SKM-1 (cell line): ENCODE measurements at regions not wholly inside any gene's neighbourhood (a gene's known extent, or its start where the extent isn't known, plus 50 kb on each side); places are given as distances from the start of the nearest gene placed in this dataset.
"Not testable (repeated sequence)": the region's sequence is repeated elsewhere in the genome, so short reads cannot be mapped to it uniquely, and the experiment has no call there.

ENCODE experiments used
- DNase-seq: peaks from one replicate; lab custom pipeline; 2025; ENCODE audit not compliant: unreplicated experiment; lab: John Stamatoyannopoulos, UW

- DNase-seq = no peak
Observed at GRCh38 chrX:117510453-117510852, 606.2 kb downstream of the KLHL13 start.

DNA sequence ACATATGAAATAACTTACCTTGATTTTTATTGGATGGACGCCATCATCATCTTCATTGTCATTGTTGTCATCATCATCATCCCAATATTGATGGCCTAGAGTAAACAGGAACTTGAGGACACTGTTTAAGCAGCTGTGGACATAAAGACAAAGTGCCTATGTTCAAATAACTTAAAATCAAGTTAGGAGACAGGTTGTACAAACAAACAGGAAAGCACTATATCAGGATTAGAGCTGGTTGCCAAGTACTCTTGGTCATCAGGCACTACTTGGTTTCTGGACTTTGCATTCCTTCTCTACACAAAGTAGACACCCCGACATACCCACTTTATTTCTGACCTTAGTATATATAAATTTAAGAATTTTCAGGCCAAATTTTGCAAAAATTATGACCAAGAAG is 608.6 kb downstream of the KLHL13 start:
- no peak for DNase-seq

GRCh38 chrX:117487421-117487820 is 629.2 kb downstream of the KLHL13 start:
- no peak for DNase-seq

GRCh38 chrX:117483950-117484349 is 632.7 kb downstream of the KLHL13 start:
- no peak for DNase-seq

DNA sequence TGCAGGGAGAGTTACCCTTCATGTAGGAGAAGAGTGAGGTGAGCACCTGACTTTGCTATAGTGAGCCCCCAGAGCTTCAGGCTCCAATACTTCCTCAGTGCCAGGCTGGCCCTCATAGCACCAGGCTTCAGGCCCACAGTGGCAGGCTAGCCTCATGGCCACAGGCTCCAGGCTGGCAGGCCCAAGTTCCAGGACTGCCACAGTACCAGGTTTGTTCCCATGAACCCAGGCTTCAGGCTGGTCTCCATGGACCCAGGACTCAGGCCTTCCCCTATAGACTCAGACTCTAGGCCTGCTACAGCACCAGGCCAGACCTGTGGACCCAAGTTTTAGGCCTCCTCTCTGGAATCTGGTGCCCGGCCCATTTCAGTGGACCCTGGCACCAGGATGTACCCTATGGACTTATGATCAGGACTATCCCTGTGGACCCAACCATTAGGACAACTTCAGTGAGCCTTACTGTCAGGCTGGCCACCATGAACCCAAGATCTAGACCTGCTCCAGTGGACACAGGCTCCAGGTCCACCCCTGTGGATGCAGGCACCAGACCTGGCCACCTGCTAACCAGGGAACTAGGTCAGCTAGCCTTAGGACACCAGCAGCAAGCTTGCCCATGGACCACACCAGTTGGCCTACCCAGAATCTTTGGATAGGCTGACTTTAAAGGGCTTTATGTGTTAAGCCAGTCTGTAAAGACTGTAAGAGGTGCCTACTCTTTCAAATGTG is 658.2 kb downstream of the KLHL13 start:
- DNase-seq = no peak

DNA sequence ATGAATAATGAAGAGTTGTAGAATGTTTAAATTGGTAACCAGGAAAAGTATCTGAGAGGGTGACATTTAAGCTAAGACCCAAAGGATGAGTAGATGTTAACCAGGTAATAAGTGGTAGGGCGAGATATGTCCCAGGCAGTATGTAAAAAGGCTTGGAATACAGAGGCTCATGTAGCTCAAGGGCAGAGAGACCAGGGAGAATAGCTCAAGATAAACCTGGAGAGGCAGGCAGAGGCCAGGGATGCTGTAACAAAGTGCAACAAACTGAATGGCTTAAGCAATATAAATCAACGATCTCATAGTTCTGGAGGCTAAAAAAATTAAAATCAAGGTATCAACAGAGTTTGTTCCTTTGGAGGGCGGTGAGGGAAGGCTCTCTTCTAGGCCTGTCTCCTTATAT is 660.8 kb downstream of the KLHL13 start:
- DNase-seq = no peak

DNA sequence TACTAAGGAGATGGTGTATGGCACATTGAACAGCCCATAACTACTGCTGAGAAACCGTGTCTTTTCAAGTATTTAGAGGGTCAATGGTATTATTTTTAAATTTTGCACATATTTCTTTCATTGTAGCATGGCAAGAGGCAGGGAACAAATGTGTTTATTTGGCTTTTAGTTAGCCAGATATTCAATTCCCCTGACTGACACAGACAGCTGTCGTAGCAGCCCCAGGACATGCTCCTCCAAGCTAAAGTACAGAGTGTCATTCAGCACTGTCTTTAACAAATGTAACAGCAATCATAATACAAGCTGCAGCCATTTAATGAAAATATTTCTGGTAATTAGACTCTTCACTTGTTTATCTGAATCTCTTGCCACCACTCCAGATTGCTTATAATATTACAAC is 687.1 kb downstream of the KLHL13 start:
- DNase-seq = no peak

DNA sequence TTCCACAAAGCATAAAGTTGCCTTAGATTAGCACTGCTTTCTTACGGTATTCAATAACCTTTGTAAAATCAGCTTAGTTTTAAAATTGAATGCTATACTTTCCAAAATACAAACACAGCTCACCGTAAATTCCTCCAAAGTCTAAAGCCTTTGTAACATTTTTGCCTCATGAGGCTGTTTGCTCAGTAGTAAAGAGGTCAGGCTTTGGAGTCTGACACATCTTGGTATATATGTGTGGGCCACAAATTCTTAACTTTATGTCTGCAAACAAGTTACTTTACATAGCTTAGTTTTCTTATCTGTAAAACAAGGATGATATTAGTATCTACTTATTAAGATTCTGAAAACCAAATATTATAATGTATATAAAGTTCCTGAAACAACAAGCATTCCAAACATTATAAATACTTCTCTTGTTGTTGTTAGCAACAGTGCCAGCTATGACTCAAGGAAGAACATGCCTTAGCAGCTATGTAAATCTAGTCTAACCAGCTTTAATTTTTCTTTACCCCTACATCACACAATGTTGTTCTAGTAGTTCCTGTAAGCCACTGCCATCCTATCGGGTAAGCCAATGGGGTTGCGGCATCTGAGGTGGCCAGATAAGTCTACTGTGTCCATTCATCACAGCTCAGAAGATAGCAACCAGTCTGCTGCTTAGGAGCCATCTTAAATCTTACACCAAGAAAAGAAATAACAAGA is 709.0 kb downstream of the KLHL13 start:
- DNase-seq = no peak

- DNase-seq = no peak
Observed at GRCh38 chrX:117400839-117401238, 715.8 kb downstream of the KLHL13 start.

DNA sequence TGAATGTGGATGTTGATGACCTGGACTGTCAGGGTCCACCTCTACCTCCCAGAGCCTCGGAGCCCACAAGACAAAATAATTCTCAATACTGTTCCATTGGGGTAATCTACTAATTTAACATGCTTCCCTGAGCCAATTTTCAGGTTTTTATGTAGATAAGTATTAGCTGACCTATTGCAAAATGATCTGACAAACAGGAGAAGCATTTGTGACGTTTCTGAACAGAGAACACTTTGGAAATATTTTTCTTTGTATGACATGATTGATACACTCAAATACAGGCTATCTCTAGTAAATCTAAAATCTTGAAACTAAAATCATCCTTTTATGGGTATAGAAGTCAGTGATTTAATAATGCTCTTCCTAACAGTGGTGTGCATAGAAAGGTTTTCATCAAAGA is 716.6 kb downstream of the KLHL13 start:
- DNase-seq = no peak

DNA sequence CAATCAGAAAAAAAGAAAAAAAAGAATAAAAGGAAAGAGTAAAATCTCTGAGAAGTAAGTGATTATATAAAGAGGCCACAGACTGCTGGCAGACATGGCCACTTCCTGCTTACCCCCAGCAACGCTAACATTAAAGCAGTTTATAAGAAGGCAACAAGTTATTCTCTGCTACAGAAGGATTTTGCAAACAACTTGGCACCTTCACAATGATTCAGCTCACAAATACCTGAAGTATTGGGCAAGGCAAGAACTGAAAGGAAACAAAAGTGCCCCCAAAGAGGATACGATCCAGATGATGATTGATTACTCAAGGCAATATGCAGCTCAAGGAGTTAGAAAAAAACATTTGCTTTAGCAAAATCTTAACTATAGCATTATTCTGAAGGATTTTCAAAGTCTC is 718.8 kb downstream of the KLHL13 start:
- no peak for DNase-seq

GRCh38 chrX:117394506-117395070 is 722.0 kb downstream of the KLHL13 start:
- DNase-seq = not testable (repeated sequence)

DNA sequence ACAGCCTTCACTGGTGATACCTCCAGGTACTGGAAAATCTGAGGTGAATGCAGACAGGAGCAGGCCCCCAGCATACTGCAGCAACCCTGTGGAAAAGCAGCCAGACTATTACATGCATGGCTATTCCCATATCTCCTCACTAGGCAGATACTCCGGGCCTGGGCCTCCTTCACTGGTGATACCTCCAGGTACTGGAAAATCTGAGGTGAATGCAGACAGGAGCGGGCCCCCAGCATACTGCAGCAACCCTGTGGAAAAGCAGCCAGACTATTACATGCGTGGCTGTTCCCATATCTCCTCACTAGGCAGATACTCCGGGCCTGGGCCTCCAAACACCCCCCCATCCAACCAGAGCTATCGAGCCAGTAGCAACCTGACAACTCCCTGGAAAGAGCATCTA is 724.2 kb downstream of the KLHL13 start:
- not testable (repeated sequence) for DNase-seq

GRCh38 chrX:117376460-117376859 is 740.1 kb downstream of the KLHL13 start:
- no peak for DNase-seq

GRCh38 chrX:117335209-117335608 is 781.4 kb downstream of the KLHL13 start:
- no peak for DNase-seq

GRCh38 chrX:117327373-117327772 is 789.2 kb downstream of the KLHL13 start:
- DNase-seq = no peak

- no peak for DNase-seq
Observed at GRCh38 chrX:117325706-117326105, 790.9 kb downstream of the KLHL13 start.

- no peak for DNase-seq
Observed at GRCh38 chrX:117305168-117305766, 811.3 kb downstream of the KLHL13 start.

DNA sequence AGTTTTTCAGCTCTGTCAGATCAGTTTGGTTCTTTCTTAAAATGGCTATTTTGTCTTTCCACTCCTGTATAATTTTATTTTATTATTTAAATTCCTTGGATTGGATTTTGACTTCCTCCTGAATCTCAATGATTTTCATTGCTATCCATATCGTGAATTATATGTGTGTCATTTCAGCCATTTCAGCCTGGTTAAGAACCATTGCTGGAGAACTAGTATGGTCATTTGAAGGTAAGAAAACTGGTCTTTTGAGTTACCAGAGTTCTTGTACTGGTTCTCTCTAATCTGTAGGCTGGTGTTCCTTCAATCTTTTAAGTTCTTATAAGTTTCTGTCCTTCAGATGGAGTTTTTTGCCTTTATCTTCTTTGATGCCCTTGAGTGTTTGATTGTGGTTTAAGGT is 815.5 kb downstream of the KLHL13 start:
- DNase-seq = no peak

- no peak for DNase-seq
Observed at GRCh38 chrX:117291760-117292159, 824.9 kb downstream of the KLHL13 start.

DNA sequence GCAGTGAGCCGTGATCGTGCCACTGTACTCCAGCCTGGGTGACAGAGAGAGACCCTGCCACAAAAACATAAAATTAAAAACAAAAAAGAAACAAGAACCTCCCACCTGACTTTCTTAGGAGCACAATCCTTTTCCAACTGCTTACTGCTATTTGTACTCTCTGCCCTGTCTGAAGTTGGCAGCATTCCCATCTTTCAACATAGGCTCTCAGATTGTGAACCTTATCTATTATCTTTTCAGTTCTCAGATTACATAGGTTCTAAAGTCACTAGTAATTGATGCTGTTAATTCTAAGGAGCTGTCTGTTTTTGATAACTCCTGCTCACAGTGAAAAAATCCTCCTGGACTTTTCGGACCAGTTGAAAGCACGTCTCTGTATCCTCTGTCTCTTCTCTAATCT is 812.2 kb upstream of the CT83 start:
- no peak for DNase-seq
